Peyer's patch (tissue), 4 donors: ENCODE measurements at regions not wholly inside any gene's neighbourhood (a gene's known extent, or its start where the extent isn't known, plus 50 kb on each side); places are given as distances from the start of the nearest gene placed in this dataset.

Source experiments
- CTCF ChIP-seq, 6 experiments: fragments of 450-650 bp in 4 of 6; fragments of 200-600 bp in 2 of 6; sonication (generic) in 1 of 6; IDR thresholded peaks; one replicate each; pipeline ENCODE4 v1.5.1; 2017 to 2019; ENCODE audit warnings: antibody characterized with exemption in 6 of 6, mild to moderate bottlenecking in 3 of 6, moderate library complexity in 1 of 6
- POLR2A ChIP-seq, 2 donors: fragments of 450-650 bp; IDR thresholded peaks; one replicate each; pipeline ENCODE4 v1.5.1; 2017; ENCODE audit warnings: antibody characterized with exemption in 2 of 2, mild to moderate bottlenecking in 2 of 2, moderate library complexity in 2 of 2

GRCh38 chr2:8543060-8543382 lies 138.8 kb upstream of the ID2 start:
- TF ChIP-seq CTCF (IDR thresholded peaks at IDR 0.05) (no peak), POLR2A (IDR thresholded peaks at IDR 0.05) (no peak)
